Endodermal cell (in vitro differentiated cells): ENCODE measurements at regions not wholly inside any gene's neighbourhood (a gene's known extent, or its start where the extent isn't known, plus 50 kb on each side); places are given as distances from the start of the nearest gene placed in this dataset.

Experiments
- DNase-seq: peaks from one replicate; pipeline ENCODE4 v3.0.0-alpha.2; 2017
- H3K27ac ChIP-seq: 2 replicates; pipeline ENCODE4 v1.5.1; 2013; ENCODE audit warnings: mild to moderate bottlenecking, low read depth, low read length, moderate library complexity
- H3K27me3 ChIP-seq: 2 replicates; pipeline ENCODE4 v1.6.1; 2013; ENCODE audit warnings: mild to moderate bottlenecking, low read length, moderate library complexity; ENCODE audit not compliant: insufficient read depth, control insufficient read depth, poor library complexity, severe bottlenecking
- H3K36me3 ChIP-seq: 2 replicates; pipeline ENCODE4 v1.7.0; 2013; ENCODE audit warnings: mild to moderate bottlenecking, low read length, moderate library complexity; ENCODE audit not compliant: control insufficient read depth, insufficient read depth
- H3K4me1 ChIP-seq: one replicate; pipeline ENCODE4 v1.7.0; 2013; ENCODE audit warnings: low read length; ENCODE audit not compliant: control insufficient read depth, insufficient read depth
- H3K4me3 ChIP-seq: 2 replicates; pipeline ENCODE4 v1.5.1; 2013; ENCODE audit warnings: mild to moderate bottlenecking, low read length, moderate library complexity
- H3K9ac ChIP-seq: 2 replicates; pipeline ENCODE4 v1.6.1; 2013; ENCODE audit warnings: mild to moderate bottlenecking, low read length, moderate library complexity; ENCODE audit not compliant: poor library complexity, severe bottlenecking; ENCODE audit errors: extremely low read depth
- H3K9me3 ChIP-seq: 2 replicates; pipeline ENCODE4 v1.6.1; 2013; ENCODE audit warnings: mild to moderate bottlenecking, low read length, moderate library complexity; ENCODE audit not compliant: control insufficient read depth
- H3K27ac Mint-ChIP-seq: 2 replicates; pipeline ENCODE4 v1.8.0; 2020; ENCODE audit warnings: mixed read lengths
- H3K27me3 Mint-ChIP-seq: 2 replicates; pipeline ENCODE4 v1.8.0; 2021; ENCODE audit warnings: mild to moderate bottlenecking, mixed read lengths; ENCODE audit not compliant: insufficient read depth
- H3K36me3 Mint-ChIP-seq: 2 replicates; pipeline ENCODE4 v1.8.0; 2020; ENCODE audit warnings: low read depth, mixed read lengths
- H3K4me1 Mint-ChIP-seq: 2 replicates; pipeline ENCODE4 v1.8.0; 2020; ENCODE audit warnings: mixed read lengths
- H3K4me3 Mint-ChIP-seq: 2 replicates; pipeline ENCODE4 v1.8.0; 2020; ENCODE audit warnings: mild to moderate bottlenecking, moderate library complexity, mixed read lengths
- H3K9me3 Mint-ChIP-seq: 2 replicates; pipeline ENCODE4 v1.8.0; 2020; ENCODE audit warnings: mild to moderate bottlenecking, mixed read lengths
- CTCF ChIP-seq: fragments of 200-600 bp; sonication (generic); conservative IDR thresholded peaks from 2 replicates; pipeline ENCODE4 v1.5.0; 2021; ENCODE audit warnings: antibody characterized with exemption, mild to moderate bottlenecking
- WGBS, 2 experiments: methylation state at CpG; one replicate each; pipeline versions ENCODE4 v1.1.5 to v1.1.7; 2013; ENCODE audit warnings: missing lambda C conversion rate in 2 of 2, mixed read lengths in 1 of 2; ENCODE audit not compliant: insufficient coverage in 1 of 2, insufficient read length in 1 of 2; 5-methylcytosine and 5-hydroxymethylcytosine counted together

- Histone ChIP-seq H3K27me3 (no peaks in the 10 kb centered on the region), H3K36me3 (no peaks in the 10 kb centered on the region), H3K9ac (no peak overlapping the region), H3K4me3 (no peak overlapping the region), H3K27ac (no peak overlapping the region), H3K9me3 (no peaks in the 10 kb centered on the region), H3K4me1 (peaks cover 5% of the 10 kb centered on the region)
- Mint-ChIP-seq H3K9me3 (no peaks in the 10 kb centered on the region), H3K27ac (no peak overlapping the region), H3K4me1 (peaks cover 9% of the 10 kb centered on the region), H3K36me3 (no peaks in the 10 kb centered on the region), H3K4me3 (no peak overlapping the region), H3K27me3 (no peaks in the 10 kb centered on the region)
- TF ChIP-seq CTCF, result no peak
- 33% methylated on average over 1 of the region's 1 CpG; no CpG with 5 or more reads in 1 of the 2 experiments for WGBS, 2 experiments
- DNase-seq, result no peak
Observed at GRCh38 chr3:167958141-167958540, 137.6 kb downstream of the GOLIM4 start.

- no peak for TF ChIP-seq CTCF
- Histone ChIP-seq H3K36me3 (no peaks in the 10 kb centered on the region), H3K4me3 (no peak overlapping the region), H3K9me3 (no peaks in the 10 kb centered on the region), H3K9ac (no peak overlapping the region), H3K27ac (no peak overlapping the region), H3K27me3 (no peaks in the 10 kb centered on the region), H3K4me1 (peaks cover 2% of the 10 kb centered on the region)
- no peak for DNase-seq
- H3K4me1 Mint-ChIP-seq, result peaks cover under 1% of the 10 kb centered on the region
- 67 to 70% methylated on average over 2 to 4 of the region's 4 CpGs for WGBS, 2 experiments
- H3K36me3 Mint-ChIP-seq, result no peaks in the 10 kb centered on the region
- no peak overlapping the region for H3K4me3 Mint-ChIP-seq
- H3K27ac Mint-ChIP-seq, result no peak overlapping the region
- H3K27me3 Mint-ChIP-seq, result no peaks in the 10 kb centered on the region
- no peaks in the 10 kb centered on the region for H3K9me3 Mint-ChIP-seq
Observed at GRCh38 chr3:167952969-167953368, 142.8 kb downstream of the GOLIM4 start.

- WGBS, 2 experiments, result 84 to 100% methylated on average over 2 to 4 of the region's 5 CpGs
- no peak for DNase-seq
- H3K27me3 ChIP-seq, result no peaks in the 10 kb centered on the region
- H3K4me1 ChIP-seq, result no peaks in the 10 kb centered on the region
- Mint-ChIP-seq H3K36me3 (no peaks in the 10 kb centered on the region), H3K27me3 (no peaks in the 10 kb centered on the region), H3K4me1 (no peaks in the 10 kb centered on the region), H3K27ac (no peak overlapping the region), H3K4me3 (no peak overlapping the region), H3K9me3 (no peaks in the 10 kb centered on the region)
- TF ChIP-seq CTCF, result no peak
- H3K9ac ChIP-seq, result no peak overlapping the region
- H3K9me3 ChIP-seq, result no peaks in the 10 kb centered on the region
- no peak overlapping the region for H3K4me3 ChIP-seq
- H3K27ac ChIP-seq, result no peak overlapping the region
- H3K36me3 ChIP-seq, result no peaks in the 10 kb centered on the region
Observed at GRCh38 chr3:167950212-167950611, 145.5 kb downstream of the GOLIM4 start.
